ENCODE measurements at regions not wholly inside any gene's neighbourhood (a gene's known extent, or its start where the extent isn't known, plus 50 kb on each side); places are given as distances from the start of the nearest gene placed in this dataset.

DNA sequence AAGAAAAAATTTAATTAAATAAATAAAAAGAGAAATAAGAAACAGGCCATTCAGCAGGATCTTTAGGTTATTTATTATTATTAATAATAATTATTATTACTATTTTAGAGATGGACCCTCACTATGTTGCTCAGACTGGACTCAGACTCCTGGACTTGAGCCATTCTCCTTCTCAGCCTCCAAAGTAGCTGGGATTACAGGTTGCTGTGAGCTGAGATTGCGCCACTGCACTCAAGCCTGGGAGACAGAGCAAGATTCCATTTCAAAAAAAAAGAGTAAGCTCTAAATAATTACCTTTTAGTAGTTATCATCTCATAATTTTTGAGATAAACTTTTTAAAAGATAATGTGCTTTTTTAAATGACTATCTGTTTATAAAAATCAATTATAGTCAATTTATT lies 1102.8 kb upstream of the GJE1 start:
- no peak for DNase-seq (ENCODE audit: insufficient read length, low spot score)
- no peak for FAIRE-seq

DNA sequence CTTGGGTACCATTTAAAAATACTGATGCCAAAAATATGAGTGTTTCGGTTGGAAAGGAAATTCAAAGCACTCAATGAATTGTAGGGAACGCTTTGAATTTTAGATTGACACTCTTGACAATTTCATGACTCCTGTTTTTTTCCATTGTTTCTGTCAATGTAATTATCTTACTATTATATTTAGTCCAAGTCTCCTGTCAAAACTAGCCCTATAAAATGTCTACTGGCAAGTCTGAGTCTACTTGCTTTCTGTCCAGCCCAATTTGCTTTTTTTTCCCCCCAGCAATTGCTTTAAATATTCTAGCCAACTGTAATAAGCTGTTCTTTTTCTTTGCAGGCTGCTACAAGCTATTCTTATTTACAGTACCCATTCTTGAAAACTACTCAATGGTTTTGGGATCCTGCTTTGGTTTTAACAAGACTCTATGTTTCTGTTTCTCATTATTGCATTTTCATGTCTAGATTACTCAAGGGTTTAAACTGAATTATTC lies 1103.9 kb upstream of the GJE1 start:
- FAIRE-seq (no peak), DNase-seq (ENCODE audit: insufficient read length, low spot score) (no peak)

DNA sequence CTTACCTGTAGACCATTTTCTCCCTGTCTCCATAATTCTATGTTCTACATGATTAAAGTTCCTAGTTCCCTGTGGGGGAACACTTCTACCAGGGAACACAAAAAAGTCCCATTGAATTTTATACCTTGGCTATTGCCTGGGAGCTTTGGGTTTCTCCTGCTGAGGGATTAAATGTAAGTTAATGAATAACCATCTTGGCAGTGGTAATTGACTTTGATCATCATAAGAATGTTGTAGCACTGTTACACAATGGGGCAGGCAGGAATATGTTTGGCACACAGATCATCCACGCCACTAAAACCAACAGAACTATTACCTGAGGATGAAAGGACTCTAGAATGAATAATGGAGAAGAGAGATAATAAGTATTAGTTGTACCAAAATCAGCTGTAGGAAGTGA lies 1106.2 kb upstream of the GJE1 start:
- FAIRE-seq = no peak
- no peak for DNase-seq (ENCODE audit: insufficient read length, low spot score)

DNA sequence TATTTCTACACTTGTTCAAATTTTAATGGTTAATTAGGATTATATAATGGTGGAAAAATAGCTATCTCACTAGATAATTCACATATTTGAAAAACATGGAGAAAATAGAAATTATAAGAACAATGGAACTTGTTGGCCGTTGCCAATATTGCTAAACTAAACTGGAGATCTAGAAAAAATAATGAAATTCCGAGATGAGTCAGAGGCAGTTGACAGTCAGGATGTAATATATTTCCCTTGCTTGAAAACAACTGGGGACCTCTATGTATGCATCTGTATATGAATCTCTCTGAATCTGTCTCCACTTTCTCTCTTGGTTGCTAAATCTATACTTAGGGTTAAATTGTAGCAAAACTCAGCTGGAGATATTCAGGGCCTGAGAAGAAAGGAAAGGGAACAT lies 1108.2 kb upstream of the GJE1 start:
- FAIRE-seq = no peak
- DNase-seq (ENCODE audit: insufficient read length, low spot score) = no peak

DNA sequence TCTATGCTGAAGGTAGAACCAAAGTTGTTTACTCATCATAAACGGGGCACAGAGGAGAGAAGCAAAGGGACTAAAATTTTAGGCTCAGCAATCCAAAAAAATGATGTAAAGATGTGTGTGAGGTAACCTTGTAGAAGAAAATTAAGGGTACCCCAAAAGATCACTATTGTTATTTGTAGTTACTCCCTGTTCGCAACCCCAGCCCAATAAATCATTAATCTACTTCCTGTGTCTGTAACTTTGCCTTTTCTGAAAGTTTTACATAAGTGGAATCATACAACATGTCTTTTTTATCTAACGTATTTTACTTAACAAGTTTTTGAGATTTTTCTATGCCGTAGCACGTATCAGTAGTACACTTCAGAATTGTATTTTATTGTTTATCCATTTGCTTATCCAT lies 1114.8 kb upstream of the GJE1 start:
- no peak for DNase-seq (ENCODE audit: insufficient read length, low spot score)
- no peak for FAIRE-seq

DNA sequence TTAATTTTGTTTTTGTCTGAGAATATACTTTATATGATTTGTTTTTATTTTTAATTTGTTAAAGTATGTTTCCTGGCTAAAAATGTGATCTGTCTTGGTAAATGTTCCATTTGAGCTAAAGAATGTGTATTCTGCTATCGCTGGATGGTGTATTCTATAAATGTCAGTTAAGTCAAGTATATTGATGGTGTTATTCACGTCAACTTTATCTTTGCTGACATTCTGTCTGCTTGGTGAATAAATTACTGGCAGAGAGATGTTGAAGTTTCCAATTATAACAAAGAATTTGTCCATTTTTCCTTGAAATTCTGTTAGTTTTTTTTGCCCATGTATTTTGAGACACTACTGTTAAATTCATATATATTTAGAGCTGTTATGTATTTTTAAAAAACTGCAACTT lies 1131.8 kb upstream of the GJE1 start:
- FAIRE-seq (no peak), DNase-seq (ENCODE audit: insufficient read length, low spot score) (no peak)

DNA sequence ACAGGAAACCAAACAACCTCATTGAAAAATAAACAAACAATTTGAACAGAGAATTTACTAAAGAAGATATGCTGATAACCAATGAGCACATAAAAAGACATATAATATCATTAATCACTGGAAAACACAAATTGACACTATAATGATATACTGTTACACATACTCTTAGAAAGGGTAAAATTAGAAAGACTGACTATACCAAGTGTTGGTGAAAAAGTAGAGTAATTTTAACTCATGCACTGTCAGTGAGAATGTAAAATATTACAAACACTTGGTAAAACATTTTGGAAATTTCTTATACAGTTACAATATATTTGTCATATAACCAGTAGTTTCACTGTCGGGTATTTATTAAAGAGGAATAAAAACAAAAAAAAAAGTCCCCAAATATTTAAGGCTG lies 1139.2 kb upstream of the GJE1 start:
- DNase-seq (ENCODE audit: insufficient read length, low spot score) (no peak), FAIRE-seq (no peak)

DNA sequence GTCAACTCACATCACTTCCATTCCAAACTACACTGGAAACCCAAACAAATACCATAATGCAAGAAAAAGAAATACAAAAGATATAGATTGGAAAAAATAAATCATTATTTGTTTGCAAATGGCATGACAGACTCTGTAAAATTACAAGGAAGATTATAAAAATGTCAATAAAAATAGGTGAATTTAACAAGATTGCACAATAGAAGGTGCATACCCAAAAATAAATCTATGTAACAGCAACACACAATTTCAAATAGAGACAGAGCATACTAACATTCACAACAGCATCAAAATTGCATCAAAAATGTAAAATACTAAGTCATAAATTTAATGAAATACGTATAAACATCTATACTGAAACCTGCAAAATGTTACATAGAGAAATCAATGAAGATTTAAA lies 1140.0 kb upstream of the GJE1 start:
- DNase-seq (ENCODE audit: insufficient read length, low spot score) (no peak), FAIRE-seq (no peak)

DNA sequence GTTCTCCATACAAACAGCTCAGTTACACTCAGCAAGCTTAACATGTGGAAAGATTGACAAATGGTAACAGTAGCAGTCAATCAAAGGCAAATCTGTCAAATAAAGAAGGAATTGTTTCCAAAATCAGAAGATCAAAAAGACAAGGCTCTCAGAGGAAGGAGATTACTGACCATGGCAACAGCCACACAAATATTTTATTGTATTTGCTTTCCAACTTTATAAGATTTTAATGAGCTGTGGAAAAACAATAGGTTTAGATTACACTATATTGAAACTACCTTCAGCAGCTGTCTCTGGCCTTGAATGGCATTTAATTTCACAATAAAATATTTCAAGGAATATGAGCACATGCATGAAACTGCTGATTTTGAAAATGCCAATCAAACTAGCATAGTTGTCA lies 1143.9 kb upstream of the GJE1 start:
- FAIRE-seq = no peak
- DNase-seq (ENCODE audit: insufficient read length, low spot score) = no peak

DNA sequence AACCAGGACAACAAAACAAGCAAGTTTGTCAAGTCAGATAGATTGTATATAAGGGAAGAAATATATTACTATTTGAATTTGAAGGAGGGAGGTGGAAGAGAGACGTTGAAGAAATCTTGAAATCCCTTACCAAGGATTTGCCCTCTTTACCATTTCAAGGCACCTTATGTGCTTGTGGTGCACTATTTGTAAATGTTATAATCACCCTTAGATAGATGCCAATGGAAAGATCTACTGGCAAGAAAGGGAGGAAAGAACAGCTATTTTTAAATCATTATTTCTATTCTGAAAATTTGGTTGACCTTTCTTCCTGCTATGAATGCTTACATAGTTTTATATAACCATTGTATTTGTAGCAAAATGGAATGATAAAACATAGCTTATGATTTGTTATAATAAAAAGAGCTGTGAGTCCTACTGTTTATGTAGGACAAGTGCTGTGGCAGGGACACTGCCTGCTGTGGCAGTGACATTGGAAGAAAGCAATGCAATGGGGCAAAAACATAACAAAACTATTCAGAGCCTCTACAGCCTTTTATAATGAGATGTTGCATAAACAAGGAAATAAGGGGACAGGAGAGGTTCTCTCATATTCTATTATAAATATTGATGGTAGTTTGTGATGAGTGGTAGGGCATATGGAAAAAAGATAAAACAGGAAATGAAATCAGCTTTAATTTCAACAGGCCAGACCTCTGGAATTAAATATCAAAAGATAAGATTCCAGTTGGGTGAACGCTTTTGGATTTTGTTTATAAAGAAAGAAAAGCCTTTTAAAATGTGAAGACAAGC lies 1145.2 kb upstream of the GJE1 start:
- FAIRE-seq = no peak
- no peak for DNase-seq (ENCODE audit: insufficient read length, low spot score)

DNA sequence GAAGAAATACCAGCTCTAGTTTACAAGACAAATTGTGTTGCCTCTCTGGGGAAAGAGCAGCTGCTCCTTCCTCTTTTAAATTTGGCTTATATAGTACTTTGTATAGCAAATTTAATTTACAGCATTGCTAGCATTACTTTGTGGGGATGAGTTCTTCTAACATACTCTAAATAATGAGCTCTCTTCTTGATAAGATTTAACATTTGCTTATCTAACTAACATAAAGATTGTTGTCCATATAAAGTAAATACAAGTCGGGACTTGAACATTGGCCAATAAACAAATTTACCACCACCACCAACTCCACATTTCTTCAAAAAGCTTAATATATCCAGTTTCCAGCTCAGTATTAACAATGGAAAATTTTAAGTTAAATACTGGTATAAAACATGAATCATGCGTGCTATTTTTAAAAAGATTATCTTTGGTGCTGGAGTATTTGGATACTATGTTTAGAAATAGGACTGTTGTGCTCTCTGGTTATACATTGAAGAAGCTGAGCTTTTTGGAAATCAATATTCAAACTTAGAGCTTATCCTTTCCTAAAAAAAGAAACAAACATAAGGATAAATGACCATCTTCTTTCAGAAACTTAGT lies 1146.9 kb upstream of the GJE1 start:
- FAIRE-seq = no peak

DNA sequence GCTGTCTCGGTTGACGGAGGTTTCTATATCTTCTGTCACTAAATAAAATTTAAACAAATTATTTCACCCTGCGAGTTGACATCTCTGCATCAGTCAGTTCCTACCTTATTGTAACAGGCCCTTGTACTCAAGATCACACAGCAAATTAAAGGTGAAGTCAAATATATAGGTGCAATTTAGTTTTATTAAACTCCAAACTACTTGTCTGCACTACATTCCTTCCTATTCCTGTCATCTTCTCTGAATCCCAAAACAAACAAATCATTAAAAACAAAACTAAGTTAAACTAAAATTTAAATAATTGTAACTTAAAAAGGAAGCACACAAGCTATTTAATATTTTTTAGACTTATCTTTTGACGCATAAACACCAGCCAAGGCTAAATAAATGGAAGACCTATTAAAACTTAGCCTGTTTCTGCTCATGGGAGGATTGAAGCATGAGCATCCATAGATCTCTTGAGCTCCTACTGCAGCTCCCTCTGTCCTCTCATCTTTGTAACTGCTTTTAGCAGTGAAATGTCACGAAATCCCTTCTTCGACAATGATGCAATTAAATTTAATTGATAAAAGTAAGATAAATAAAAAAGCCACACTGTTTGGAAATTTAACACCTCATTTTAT lies 1152.3 kb upstream of the GJE1 start:
- FAIRE-seq (no peak), DNase-seq (ENCODE audit: insufficient read length, low spot score) (no peak)

More for the DNA sequence above, 1146.9 kb upstream of the GJE1 start:
- DNase-seq (ENCODE audit: insufficient read length, low spot score) = no peak

DNA sequence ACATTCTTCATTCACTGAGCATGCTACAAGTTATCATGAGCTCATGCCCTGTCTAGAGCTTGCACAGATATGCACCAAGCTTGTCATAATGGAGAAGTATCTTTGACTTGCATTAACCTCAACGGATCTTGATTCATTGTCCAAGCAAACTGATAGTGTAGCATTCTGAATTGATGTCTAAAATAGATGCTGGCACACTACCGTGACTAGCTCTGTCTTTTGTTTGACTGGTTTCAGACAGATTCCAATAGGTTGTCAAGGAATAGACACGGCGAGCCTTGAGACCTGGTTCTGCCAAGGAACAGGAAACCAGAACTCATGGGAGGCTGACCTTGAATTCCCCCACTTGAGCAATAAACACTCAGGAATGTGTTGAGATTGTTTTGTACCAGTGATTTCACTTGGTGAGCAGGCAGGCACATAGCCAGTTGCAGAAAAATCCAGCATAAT lies 1153.1 kb upstream of the GJE1 start:
- FAIRE-seq = no peak

DNA sequence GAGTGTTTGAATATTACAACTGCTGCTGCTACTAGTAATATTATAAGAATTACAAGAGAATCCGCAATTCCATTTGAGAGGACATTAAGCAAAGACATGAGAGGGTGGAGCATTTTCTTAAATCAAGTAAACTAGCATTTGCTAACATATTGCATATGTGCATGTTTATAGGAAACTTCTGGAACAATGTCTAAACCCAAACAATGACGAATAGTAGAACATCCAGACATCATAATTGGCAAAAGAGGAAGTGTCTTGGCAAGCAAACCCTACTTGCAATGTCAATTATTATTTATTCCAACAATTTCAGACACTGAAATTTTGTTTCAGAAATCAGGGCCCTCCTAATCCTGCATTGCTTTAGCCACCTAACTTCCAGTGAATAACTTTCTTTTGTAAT lies 1155.3 kb upstream of the GJE1 start:
- DNase-seq (ENCODE audit: insufficient read length, low spot score) (no peak), FAIRE-seq (no peak)

More for the DNA sequence above, 1153.1 kb upstream of the GJE1 start:
- no peak for DNase-seq (ENCODE audit: insufficient read length, low spot score)

DNA sequence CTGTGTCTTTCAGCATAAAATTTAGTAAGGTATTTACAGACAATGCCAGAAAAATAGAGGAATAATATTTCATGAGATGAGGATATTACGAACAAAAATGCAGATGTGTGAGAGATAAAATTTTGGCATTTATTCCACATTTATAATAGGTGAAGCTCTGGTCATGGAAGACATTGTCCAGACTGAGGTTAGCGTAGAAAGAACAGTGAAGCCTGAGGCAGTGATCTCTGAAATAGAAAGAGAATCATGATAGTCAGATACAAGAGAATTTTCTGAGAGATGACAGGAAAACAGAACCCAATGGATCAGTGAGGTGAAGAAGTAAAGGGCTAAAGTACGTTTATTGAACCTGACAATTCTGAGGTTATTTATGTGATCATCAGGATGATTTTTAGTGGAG lies 1155.9 kb upstream of the GJE1 start:
- DNase-seq (ENCODE audit: insufficient read length, low spot score) (no peak), FAIRE-seq (no peak)

DNA sequence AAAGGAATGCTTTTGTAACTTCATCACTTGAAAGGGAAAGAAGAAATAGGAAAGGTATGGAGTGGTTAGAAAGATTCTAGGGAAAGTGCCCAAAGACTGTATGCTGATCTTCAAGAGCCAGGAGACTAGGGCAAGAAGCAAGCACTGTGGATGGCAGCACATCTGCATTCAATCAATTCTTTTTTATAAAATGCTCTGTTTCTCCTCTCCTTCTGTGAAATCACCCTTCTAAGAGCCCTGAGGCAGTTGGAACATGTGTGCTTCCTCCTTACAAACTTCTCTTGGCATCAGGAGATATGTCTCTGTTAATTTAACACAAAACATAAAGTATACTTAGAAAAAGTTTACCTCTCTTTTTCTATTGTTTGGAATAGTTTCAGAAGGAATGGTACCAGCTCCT lies 1162.2 kb upstream of the GJE1 start:
- DNase-seq (ENCODE audit: insufficient read length, low spot score) = no peak
- no peak for FAIRE-seq

DNA sequence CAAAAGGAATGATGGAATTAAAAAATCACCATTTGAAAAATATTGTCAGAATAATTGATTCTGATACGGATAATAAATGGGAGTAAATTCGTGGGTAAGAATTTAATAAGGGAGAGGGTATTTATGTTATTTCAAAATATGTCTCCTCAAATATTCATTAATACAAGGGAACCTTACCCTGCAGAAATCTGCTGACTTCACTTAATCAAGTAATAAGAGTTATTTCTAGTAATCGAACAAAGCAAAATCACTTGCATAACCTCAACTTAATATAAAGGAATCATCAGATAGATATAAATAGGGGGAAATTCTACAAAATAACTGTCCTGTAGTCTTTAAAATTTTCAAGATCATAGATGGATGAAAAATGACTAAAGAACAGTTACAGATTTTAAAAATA lies 1164.7 kb upstream of the GJE1 start:
- no peak for FAIRE-seq
- no peak for DNase-seq (ENCODE audit: insufficient read length, low spot score)

DNA sequence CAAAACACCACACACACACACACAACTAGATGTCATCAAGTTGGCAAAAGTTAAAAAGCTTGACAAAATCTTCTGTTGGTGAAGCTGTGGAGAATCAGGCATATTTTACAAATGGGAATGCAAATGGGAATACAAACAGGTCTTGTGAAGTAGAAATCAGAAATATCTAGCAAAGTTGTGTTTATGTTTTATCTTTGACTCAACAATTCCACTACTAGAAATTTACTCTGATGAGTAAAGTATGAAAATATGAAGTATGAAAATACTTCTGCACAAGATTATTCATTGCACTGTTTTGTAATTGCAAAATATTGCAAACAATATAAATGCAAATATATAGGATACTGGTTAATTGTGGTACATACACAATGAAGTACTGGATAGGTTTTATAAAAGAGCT lies 1166.0 kb upstream of the GJE1 start:
- DNase-seq (ENCODE audit: insufficient read length, low spot score) (no peak), FAIRE-seq (no peak)

DNA sequence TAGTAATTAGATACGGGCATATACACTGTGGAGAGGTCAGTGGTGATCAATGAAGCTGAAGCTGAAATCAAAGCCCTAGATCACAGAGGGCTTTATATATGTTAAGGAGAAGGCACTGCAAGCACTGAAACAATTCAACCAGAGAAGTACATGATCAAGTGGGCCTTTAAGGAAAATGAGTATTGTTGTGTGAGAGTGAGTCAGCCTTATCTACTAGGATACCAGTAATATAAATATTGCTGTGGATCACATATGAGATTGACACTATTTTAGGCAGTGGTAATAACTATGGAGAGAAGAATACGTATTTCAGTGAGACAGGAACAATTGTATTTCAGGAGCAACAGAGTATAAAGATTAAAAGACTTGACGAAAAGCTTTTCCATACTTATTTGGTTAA lies 1172.2 kb upstream of the GJE1 start:
- DNase-seq (ENCODE audit: insufficient read length, low spot score) (no peak), FAIRE-seq (no peak)

DNA sequence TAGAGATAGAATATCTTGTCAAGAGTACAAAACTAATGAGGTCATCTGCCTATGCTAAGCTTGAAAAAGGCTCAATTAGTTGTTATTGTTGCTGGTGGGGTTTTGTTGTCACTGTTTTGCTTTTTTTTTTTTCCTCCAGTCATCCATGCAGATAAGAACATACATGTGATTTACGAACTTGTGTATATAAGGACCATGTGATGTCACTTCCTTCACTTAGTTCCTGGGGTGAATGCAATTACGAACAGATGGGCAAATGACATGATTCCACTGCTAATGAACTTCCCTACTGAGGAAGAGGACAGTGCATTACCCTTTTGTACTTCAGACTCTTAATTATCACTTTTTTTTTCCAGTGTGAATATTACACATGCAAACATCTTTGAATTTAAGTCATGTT lies 1175.3 kb upstream of the GJE1 start:
- FAIRE-seq = no peak
- DNase-seq (ENCODE audit: insufficient read length, low spot score) = no peak

DNA sequence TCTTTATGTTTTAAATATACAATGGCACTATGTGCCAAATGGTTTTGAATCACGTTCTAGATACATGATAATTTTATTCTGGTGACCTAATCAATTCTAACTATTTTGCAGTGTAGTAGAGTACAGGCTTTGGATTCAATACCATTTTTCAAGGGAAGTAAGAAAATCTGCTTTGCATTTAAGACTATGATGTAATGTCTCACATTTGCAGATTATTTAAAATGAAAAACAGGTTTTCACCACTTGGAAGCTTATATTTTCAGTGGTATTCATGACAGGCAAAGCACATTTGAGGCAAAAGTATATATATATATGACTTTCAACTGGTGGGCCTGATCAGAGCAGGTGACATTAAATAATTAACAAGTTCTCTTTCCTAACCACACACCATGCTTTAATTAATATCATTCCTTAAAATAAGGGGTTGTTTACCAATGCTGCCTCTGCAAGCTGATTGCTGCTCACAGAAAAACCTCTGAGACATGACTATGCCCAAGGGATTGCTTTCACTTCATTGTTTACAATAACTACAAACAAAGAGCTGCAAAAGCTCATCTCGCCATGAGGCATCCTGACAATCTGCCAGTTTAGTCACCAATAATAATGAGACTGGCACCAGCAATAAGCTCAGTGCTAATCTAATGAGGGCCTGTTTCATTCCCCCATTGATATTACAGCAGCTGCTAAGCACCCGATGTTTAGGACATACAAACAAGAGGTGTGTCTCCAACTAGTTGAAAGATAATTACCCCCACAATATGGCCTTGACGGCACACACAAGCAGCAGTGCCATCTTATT lies 1176.0 kb upstream of the GJE1 start:
- no peak for FAIRE-seq

More for the DNA sequence above, 1176.0 kb upstream of the GJE1 start:
- DNase-seq (ENCODE audit: insufficient read length, low spot score) = no peak
